ENCODE measurements at regions not wholly inside any gene's neighbourhood (a gene's known extent, or its start where the extent isn't known, plus 50 kb on each side); places are given as distances from the start of the nearest gene placed in this dataset.

DNA sequence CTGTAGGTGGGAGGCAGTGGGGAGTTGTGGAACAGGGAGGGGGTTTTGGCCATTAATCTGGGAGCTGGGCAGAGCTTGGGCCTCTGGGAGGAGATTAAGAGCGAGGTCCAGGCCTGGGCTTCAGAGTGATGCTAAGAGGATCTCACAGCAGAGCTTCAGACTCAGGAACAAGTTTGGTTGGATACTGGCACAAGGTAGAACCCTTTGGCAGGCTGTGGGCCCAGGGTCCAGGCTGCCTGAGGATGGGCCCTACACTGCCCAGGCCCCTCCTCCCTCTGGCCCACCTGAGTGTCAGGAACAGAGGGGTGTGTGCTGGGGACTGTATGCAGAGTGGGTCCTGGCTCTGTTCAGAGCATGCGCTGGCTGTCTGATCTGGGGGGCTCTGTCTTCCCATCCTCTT lies 334.9 kb downstream of the CYP26B1 start:
- no peak for DNase-seq (ENCODE audit: low read depth in 2 of 2)

- DNase-seq (ENCODE audit: low read depth in 2 of 2), result no peak
Observed at GRCh38 chr2:71811726-71812125, 335.9 kb downstream of the CYP26B1 start.

- no peak for DNase-seq (ENCODE audit: low read depth in 2 of 2)
Observed at GRCh38 chr2:71811157-71811556, 336.5 kb downstream of the CYP26B1 start.

DNA sequence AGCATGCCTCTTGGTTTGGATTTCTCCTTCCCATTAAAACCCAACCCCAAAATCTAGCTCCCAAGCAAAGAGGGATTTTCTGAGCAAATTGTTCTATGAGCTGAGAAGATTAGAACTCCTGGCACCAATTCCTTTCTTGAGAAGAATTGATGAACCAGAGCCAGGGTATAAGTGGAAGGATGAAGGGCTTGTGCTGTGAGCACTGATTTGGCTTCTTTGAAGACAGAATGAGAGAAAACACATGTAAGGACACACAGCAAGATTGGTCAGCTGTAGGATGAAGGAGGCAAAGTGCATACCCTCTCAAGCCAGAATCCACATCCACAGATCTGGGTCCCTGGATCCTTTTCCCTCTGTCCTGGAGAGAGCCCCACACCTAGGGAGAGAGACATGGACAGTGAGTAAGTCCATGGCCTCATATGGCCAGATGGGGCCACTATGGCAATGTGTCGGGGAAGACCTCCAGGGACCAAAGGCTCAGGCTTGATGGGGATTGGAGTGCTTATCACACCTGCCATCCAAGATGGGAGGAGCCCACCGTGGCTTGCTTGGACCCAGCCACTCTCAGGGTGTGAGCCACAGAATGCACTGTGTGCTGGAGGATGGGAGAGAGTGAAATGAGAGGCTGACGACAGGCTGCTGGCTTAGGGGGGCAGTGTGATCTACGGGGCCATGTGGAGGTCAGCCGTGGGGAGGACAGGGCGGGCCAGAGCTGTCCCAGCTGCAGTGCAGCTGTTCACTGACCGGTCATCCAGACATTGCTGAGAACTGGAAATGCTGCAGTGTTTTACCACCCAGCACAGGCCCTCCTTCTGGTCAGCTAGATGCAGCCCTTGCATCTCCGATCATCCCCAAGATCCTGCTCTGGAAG lies 339.8 kb downstream of the CYP26B1 start:
- DNase-seq (ENCODE audit: low read depth in 2 of 2), result no peak

GRCh38 chr2:71806432-71806831 lies 341.2 kb downstream of the CYP26B1 start:
- no peak for DNase-seq (ENCODE audit: low read depth in 2 of 2)

DNA sequence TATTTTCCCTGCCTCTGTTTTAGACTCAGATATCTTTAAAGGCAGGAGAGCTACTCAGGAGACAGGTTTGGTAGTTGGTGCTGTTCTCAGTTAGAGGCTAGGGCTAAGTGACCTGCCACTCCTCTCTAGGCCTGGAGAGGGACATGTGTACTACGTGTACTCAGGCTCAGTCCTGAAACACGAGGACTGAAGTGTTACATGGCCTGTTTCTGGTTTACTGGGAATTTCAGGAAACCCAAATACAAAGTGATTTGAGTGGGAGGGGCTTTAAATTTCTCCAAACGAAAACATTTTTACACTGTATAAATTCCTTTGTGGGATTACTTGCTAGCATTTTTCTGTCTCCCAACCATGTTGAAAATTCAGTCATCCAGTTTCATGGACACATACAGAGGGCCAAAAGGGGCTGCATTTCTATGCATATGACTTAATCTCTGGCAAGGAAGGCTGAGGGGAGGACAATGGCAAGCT lies 343.3 kb downstream of the CYP26B1 start:
- no peak for DNase-seq (ENCODE audit: low read depth in 2 of 2)

DNA sequence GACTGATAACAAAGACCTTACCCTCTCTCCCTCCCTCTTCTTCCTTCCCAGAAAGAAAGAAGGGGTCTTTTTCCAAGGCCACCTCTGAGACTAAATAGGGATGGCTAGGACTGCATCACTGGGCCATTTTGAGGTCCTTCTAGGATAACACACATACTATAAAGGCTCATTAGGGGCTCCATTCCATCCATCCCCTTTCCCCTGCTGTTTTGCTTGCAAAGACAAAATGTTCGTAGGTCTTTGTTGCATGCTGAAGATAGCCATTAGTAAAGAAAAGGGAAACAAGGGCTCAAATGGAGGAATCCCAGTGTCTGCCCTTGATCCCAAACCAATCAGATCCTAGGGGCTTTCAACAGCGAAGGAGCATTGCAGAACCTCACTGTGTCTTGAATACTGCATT lies 344.3 kb downstream of the CYP26B1 start:
- no peak for DNase-seq (ENCODE audit: low read depth in 2 of 2)

DNA sequence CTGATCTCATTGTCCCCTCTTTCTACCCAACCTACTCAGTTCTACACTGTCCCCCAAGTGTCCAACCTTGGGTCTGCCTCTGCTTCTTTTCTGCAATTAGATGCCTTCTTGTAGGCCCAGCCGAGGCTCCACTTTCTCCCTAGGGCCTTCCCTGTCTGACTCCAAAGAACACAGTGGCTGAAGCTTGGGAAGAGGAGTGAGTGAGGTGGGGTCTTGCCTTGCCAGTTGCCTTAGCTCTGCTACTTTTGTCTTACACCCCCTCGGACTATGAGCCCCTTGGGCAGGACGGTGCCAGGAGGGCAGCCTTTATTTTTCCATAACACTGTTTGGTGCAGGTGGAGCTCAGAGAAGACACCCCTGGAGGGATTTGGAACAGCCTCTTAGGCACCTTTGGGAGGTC lies 345.1 kb downstream of the CYP26B1 start:
- DNase-seq (ENCODE audit: low read depth in 2 of 2), result no peak

- DNase-seq (ENCODE audit: low read depth in 2 of 2), result no peak
Observed at GRCh38 chr2:71801969-71802368, 345.7 kb downstream of the CYP26B1 start.

GRCh38 chr2:71801556-71801955 lies 346.1 kb downstream of the CYP26B1 start:
- DNase-seq (ENCODE audit: low read depth in 2 of 2), result no peak

DNA sequence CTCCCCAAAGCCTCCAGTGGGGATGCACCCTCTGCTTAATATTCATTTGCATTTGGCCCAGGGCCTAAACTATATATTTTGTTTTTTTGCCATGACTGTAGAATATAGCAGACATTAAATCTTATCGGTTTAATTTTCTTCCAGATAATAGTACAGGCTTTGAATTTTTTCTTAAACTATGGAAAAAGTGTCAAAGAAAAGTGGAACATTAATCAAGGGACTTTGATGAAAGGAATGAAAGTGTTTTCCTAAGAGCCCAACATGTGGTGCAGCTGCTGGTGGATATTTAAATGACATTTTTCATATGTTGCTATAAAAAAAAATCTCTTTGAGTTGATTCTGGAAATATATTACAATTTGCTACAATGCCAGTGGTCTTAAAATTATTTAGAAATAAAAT lies 346.8 kb downstream of the CYP26B1 start:
- no peak for DNase-seq (ENCODE audit: low read depth in 2 of 2)

- no peak for DNase-seq (ENCODE audit: low read depth in 2 of 2)
Observed at GRCh38 chr2:71800106-71800809, 346.9 kb downstream of the DYSF start.

GRCh38 chr2:71799013-71799575 lies 345.7 kb downstream of the DYSF start:
- DNase-seq (ENCODE audit: low read depth in 2 of 2), result no peak

GRCh38 chr2:71798266-71799012 lies 345.1 kb downstream of the DYSF start:
- no peak for DNase-seq (ENCODE audit: low read depth in 2 of 2)

GRCh38 chr2:71797035-71797810 lies 343.9 kb downstream of the DYSF start:
- no peak for DNase-seq (ENCODE audit: low read depth in 2 of 2)

DNA sequence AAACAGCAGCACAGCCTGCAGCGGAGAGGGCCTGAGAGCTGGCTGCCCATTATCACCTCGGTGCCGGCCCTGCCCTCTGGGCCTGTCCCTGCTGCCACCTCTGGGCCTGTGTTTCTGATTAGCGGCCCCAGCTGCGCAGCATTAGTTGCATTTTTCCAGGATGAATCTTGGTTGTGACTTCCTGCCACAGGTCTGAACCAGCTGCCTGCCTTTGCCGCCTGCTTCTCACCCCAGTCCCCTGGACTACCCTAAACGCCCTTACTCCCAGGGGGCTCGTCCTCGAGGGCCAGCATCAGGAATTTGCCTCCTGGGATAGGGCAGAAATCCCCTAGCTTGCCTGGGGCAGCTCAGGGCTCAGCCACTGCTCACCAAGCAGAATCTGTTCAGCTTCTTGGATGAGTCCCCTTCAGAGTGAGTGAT lies 342.8 kb downstream of the DYSF start:
- DNase-seq (ENCODE audit: low read depth in 2 of 2), result no peak

GRCh38 chr2:71795486-71795885 lies 342.1 kb downstream of the DYSF start:
- DNase-seq (ENCODE audit: low read depth in 2 of 2), result no peak

DNA sequence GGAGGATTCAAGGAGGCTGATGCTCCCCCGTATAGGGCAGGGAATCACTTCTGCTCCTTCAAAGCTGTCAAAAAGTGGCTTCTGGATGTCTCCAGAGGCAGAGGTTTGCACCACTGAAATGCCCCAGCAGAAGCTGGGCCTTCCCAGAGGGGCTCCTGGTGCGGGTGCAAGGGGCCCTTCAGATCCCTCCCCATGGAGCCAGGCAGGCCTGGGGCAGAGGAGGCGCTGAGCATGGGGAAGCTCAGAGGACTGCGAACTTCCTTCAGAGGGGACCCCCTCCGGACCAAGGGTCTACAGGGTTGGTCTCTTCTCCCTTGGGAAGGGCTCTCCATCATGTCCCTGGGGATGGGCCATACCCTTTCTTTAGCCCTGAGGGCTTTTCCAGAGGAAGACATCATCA lies 341.2 kb downstream of the DYSF start:
- DNase-seq (ENCODE audit: low read depth in 2 of 2), result no peak

GRCh38 chr2:71793926-71794325 lies 340.6 kb downstream of the DYSF start:
- no peak for DNase-seq (ENCODE audit: low read depth in 2 of 2)

- no peak for DNase-seq (ENCODE audit: low read depth in 2 of 2)
Observed at GRCh38 chr2:71792926-71793761, 339.8 kb downstream of the DYSF start.

Measured in stimulated activated CD8-positive, alpha-beta memory T cell treated with anti-CD3 and anti-CD28 coated beads, Interleukin-2, amount 100 ng/mL, for 48 hours (primary cell).